ENCODE measurements at regions not wholly inside any gene's neighbourhood (a gene's known extent, or its start where the extent isn't known, plus 50 kb on each side); places are given as distances from the start of the nearest gene placed in this dataset.

DNA sequence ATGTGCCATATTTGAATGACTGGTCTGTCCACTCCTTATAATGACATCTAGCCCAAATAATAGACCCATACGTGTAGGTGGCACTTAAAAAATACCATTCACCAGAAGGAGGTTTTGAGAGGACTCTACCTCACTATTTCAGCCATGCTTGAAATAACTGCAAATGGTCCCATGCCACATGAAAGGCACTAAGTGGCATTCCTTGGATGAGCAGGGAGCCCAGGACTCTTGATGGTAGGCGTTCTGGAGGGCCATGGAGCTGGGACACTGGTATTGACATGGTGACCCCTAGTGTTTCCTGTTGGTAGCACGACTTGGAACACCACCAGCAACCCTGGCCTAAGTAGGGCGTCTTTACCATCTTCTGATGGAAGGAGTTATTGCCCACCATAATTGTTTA lies 148.7 kb upstream of the ZFHX3 start:
- Histone ChIP-seq H3K27me3 (ENCODE audit: low read depth, low read length) (peaks cover 31% of the 10 kb centered on the region), H3K4me3 (ENCODE audit: low read length) (no peak overlapping the region), H3K4me2 (ENCODE audit: low read length) (no peak overlapping the region), H3K79me2 (ENCODE audit: low read length) (no peaks in the 10 kb centered on the region), H3K27ac (ENCODE audit: low read length) (no peak overlapping the region), H3K9ac (ENCODE audit: low read length) (no peak overlapping the region), H4K20me1 (ENCODE audit: insufficient read depth, low read length) (no peaks in the 10 kb centered on the region), H2AFZ (ENCODE audit: low read depth, low read length) (no peak overlapping the region), H3K36me3 (replicated peaks; ENCODE audit: low read depth, low read length) (no peaks in the 10 kb centered on the region), H3K4me1 (ENCODE audit: low read length) (peaks cover 4% of the 10 kb centered on the region), H3K9me3 (ENCODE audit: insufficient read depth, low read length) (no peaks in the 10 kb centered on the region)
- no peak for TF ChIP-seq EZH2phosphoT487 (IDR thresholded peaks at IDR 0.05; ENCODE audit: low read depth)
- TF ChIP-seq, protein P1, sequence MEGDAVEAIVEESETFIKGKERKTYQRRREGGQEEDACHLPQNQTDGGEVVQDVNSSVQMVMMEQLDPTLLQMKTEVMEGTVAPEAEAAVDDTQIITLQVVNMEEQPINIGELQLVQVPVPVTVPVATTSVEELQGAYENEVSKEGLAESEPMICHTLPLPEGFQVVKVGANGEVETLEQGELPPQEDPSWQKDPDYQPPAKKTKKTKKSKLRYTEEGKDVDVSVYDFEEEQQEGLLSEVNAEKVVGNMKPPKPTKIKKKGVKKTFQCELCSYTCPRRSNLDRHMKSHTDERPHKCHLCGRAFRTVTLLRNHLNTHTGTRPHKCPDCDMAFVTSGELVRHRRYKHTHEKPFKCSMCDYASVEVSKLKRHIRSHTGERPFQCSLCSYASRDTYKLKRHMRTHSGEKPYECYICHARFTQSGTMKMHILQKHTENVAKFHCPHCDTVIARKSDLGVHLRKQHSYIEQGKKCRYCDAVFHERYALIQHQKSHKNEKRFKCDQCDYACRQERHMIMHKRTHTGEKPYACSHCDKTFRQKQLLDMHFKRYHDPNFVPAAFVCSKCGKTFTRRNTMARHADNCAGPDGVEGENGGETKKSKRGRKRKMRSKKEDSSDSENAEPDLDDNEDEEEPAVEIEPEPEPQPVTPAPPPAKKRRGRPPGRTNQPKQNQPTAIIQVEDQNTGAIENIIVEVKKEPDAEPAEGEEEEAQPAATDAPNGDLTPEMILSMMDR (IDR thresholded peaks at IDR 0.05; ENCODE audit: low read depth, low read length), result peak; percentile 82

GRCh38 chr16:73193464-73193863 lies 145.5 kb upstream of the ZFHX3 start:
- peaks cover 14% of the 10 kb centered on the region for H3K4me1 ChIP-seq (ENCODE audit: low read length)
- no peak overlapping the region for H3K4me2 ChIP-seq (ENCODE audit: low read length)
- no peak overlapping the region for H3K9ac ChIP-seq (ENCODE audit: low read length)
- peaks cover 31% of the 10 kb centered on the region for H3K27me3 ChIP-seq (ENCODE audit: low read depth, low read length)
- no peak overlapping the region for H2AFZ ChIP-seq (ENCODE audit: low read depth, low read length)
- no peaks in the 10 kb centered on the region for H3K9me3 ChIP-seq (ENCODE audit: insufficient read depth, low read length)
- H3K4me3 ChIP-seq (ENCODE audit: low read length), result no peak overlapping the region
- no peak for TF ChIP-seq EZH2phosphoT487 (IDR thresholded peaks at IDR 0.05; ENCODE audit: low read depth)
- TF ChIP-seq, protein P1 (IDR thresholded peaks at IDR 0.05; ENCODE audit: low read depth, low read length), result no peak
- H3K79me2 ChIP-seq (ENCODE audit: low read length), result no peaks in the 10 kb centered on the region
- no peaks in the 10 kb centered on the region for H4K20me1 ChIP-seq (ENCODE audit: insufficient read depth, low read length)
- no peak overlapping the region for H3K27ac ChIP-seq (ENCODE audit: low read length)
- no peaks in the 10 kb centered on the region for H3K36me3 ChIP-seq (replicated peaks; ENCODE audit: low read depth, low read length)

DNA sequence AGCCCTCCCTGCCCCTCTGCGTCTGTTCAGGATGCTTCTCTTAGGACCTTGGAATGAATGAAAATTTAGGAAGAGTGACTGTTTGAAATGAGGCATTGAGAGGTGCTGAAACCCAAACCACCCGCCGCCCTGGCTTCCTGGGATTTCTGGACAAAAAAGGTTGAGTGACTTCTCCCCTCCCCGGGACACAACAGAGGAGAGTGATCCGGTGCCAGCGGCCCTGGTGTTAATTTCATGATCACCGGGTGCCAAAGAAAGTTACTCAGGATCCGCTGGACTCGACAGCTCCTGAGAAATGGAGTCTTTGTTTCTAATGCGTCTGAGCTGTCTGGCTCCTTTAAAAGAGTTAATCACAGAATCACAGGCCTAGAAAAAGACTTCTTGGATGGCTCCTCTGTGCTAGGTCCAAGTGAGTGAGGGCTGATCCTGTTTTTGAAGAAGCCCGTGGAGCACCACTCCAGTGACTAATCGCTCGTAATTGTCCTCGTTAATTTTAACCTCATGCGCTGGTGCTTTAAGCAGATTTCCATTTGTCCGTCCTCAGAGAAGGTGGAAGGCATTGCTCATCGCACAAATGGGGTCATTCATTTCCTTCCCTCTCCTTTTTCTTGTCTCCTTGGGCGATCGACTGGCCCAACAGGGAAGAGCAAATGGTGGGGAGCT lies 144.4 kb upstream of the ZFHX3 start:
- H3K9ac ChIP-seq (ENCODE audit: low read length), result no peak overlapping the region
- peaks cover 14% of the 10 kb centered on the region for H3K4me1 ChIP-seq (ENCODE audit: low read length)
- no peak overlapping the region for H2AFZ ChIP-seq (ENCODE audit: low read depth, low read length)
- H3K79me2 ChIP-seq (ENCODE audit: low read length), result no peaks in the 10 kb centered on the region
- H3K27ac ChIP-seq (ENCODE audit: low read length), result no peak overlapping the region
- H3K9me3 ChIP-seq (ENCODE audit: insufficient read depth, low read length), result no peaks in the 10 kb centered on the region
- H3K27me3 ChIP-seq (ENCODE audit: low read depth, low read length), result peaks cover 31% of the 10 kb centered on the region
- no peak for TF ChIP-seq EZH2phosphoT487 (IDR thresholded peaks at IDR 0.05; ENCODE audit: low read depth)
- TF ChIP-seq, protein P1 (IDR thresholded peaks at IDR 0.05; ENCODE audit: low read depth, low read length), result no peak
- no peaks in the 10 kb centered on the region for H4K20me1 ChIP-seq (ENCODE audit: insufficient read depth, low read length)
- no peak overlapping the region for H3K4me2 ChIP-seq (ENCODE audit: low read length)
- H3K36me3 ChIP-seq (replicated peaks; ENCODE audit: low read depth, low read length), result no peaks in the 10 kb centered on the region
- H3K4me3 ChIP-seq (ENCODE audit: low read length), result no peak overlapping the region

DNA sequence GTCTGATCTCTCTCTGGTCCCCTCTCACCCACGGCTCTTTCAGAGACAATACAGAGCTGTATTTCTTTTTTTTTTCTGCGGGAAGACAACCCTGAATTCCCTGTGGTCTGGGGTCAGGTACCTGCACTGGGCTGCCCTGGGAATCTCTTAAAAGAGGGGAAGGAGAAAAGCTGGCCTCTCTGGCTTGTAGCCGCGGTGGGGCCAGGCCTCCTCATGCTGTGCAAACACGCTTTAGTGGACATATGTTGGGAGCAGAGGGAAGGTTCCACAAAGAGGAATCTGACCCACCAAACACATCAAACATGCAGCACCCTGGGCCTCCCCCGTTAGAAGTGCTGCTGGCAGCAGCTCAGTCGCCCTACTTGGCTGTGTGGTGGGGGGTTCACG lies 143.7 kb upstream of the ZFHX3 start:
- H3K4me3 ChIP-seq (ENCODE audit: low read length), result peak overlapping the region; percentile 52
- no peaks in the 10 kb centered on the region for H3K36me3 ChIP-seq (replicated peaks; ENCODE audit: low read depth, low read length)
- H2AFZ ChIP-seq (ENCODE audit: low read depth, low read length), result peak overlapping the region; percentile 77; the same call in 1 of the 2 replicates
- peaks cover 14% of the 10 kb centered on the region for H3K4me1 ChIP-seq (ENCODE audit: low read length)
- peak overlapping the region; percentile 73 for H3K4me2 ChIP-seq (ENCODE audit: low read length)
- H3K27ac ChIP-seq (ENCODE audit: low read length), result no peak overlapping the region
- H3K79me2 ChIP-seq (ENCODE audit: low read length), result no peaks in the 10 kb centered on the region
- H3K27me3 ChIP-seq (ENCODE audit: low read depth, low read length), result peaks cover 37% of the 10 kb centered on the region
- H4K20me1 ChIP-seq (ENCODE audit: insufficient read depth, low read length), result no peaks in the 10 kb centered on the region
- no peak overlapping the region for H3K9ac ChIP-seq (ENCODE audit: low read length)
- H3K9me3 ChIP-seq (ENCODE audit: insufficient read depth, low read length), result no peaks in the 10 kb centered on the region
- TF ChIP-seq, protein P1 (IDR thresholded peaks at IDR 0.05; ENCODE audit: low read depth, low read length), result no peak
- no peak for TF ChIP-seq EZH2phosphoT487 (IDR thresholded peaks at IDR 0.05; ENCODE audit: low read depth)
